HEK293 (cell line): ENCODE measurements at regions not wholly inside any gene's neighbourhood (a gene's known extent, or its start where the extent isn't known, plus 50 kb on each side); places are given as distances from the start of the nearest gene placed in this dataset.

Source experiments
- CTCF ChIA-PET: fragments of 350-600 bp; formaldehyde crosslinking; extraction: SDS; loops from one replicate; lab custom pipeline; 2021; ENCODE audit warnings: antibody characterized with exemption; lab: Yijun Ruan, JAX
- POLR2A ChIA-PET: fragments of 300-600 bp; formaldehyde crosslinking; extraction: SDS; loops from one replicate; lab custom pipeline; 2020; ENCODE audit warnings: antibody characterized with exemption, inconsistent platforms; lab: Yijun Ruan, JAX
- H3K27ac ChIP-seq: fragments of 200-500 bp; sonication (Bioruptor generic); 2 replicates; pipeline ENCODE4 v1.5.1; 2014; ENCODE audit warnings: low read depth, low read length, control low read depth, inconsistent platforms; ENCODE audit errors: extremely low read depth
- H3K36me3 ChIP-seq, 2 experiments: fragments of 200-500 bp in 1 of 2; sonication (Bioruptor generic) in 1 of 2; 1 replicate in 1 of 2; 2 replicates in 1 of 2; pipeline ENCODE4 v1.5.1; 2014 to 2017; ENCODE audit warnings: inconsistent platforms in 2 of 2, low read length in 2 of 2; ENCODE audit not compliant: control insufficient read depth in 2 of 2, insufficient read depth in 1 of 2
- H3K4me1 ChIP-seq: fragments of 200-500 bp; sonication (Bioruptor generic); 2 replicates; pipeline ENCODE4 v1.5.1; 2014; ENCODE audit warnings: mild to moderate bottlenecking, low read length, inconsistent platforms; ENCODE audit not compliant: control insufficient read depth, insufficient read depth
- H3K4me3 ChIP-seq: 2 replicates; pipeline ENCODE4 v1.5.1; 2011; ENCODE audit warnings: low read depth, mild to moderate bottlenecking, control low read depth, low read length, moderate library complexity
- H3K9me3 ChIP-seq: fragments of 200-500 bp; sonication (Bioruptor generic); 2 replicates; pipeline ENCODE4 v1.5.1; 2014; ENCODE audit warnings: low read depth, low read length, inconsistent platforms; ENCODE audit not compliant: control insufficient read depth, insufficient read depth
- GLI4 ChIP-seq: fragments of 450-650 bp; formaldehyde crosslinking; IDR thresholded peaks from 2 replicates; pipeline ENCODE4 v1.5.1; 2016; ENCODE audit warnings: missing biosample characterization, missing genetic modification characterization
- HOXA7 ChIP-seq: sonication (generic); formaldehyde crosslinking; IDR thresholded peaks from 2 replicates; pipeline ENCODE4 v1.8.1; 2022; ENCODE audit warnings: missing genetic modification reagents, borderline replicate concordance
- RBAK ChIP-seq: fragments of 450-650 bp; formaldehyde crosslinking; IDR thresholded peaks from 2 replicates; pipeline ENCODE4 v1.5.1; 2016; ENCODE audit warnings: missing biosample characterization, missing genetic modification characterization
- REPIN1 ChIP-seq: fragments of 450-650 bp; formaldehyde crosslinking; IDR thresholded peaks from 2 replicates; pipeline ENCODE4 v1.5.1; 2017; ENCODE audit warnings: missing biosample characterization, missing genetic modification characterization, low read depth
- SCRT1 ChIP-seq: fragments of 450-650 bp; formaldehyde crosslinking; IDR thresholded peaks from 2 replicates; pipeline ENCODE4 v1.5.1; 2016; ENCODE audit warnings: missing biosample characterization, missing genetic modification characterization, borderline replicate concordance
- SETDB1 ChIP-seq: IDR thresholded peaks from one replicate; pipeline ENCODE4 v1.6.1; 2017; ENCODE audit warnings: mild to moderate bottlenecking, low read length, moderate library complexity, mixed read lengths; ENCODE audit not compliant: insufficient read length
- TCF7L2 ChIP-seq: IDR thresholded peaks from 2 replicates; pipeline ENCODE4 v1.6.1; 2011; ENCODE audit warnings: low read depth, mild to moderate bottlenecking, inconsistent platforms, low read length, moderate library complexity, borderline replicate concordance
- WT1 ChIP-seq: fragments of 450-650 bp; formaldehyde crosslinking; IDR thresholded peaks from 2 replicates; pipeline ENCODE4 v1.5.1; 2016; ENCODE audit warnings: missing biosample characterization, missing genetic modification characterization
- ZBTB11 ChIP-seq: fragments of 450-650 bp; formaldehyde crosslinking; conservative IDR thresholded peaks from 2 replicates; pipeline ENCODE4 v1.5.1; 2016; ENCODE audit warnings: low read depth, missing biosample characterization, missing genetic modification characterization
- ZNF114 ChIP-seq: fragments of 450-650 bp; formaldehyde crosslinking; IDR thresholded peaks from 2 replicates; pipeline ENCODE4 v1.5.0; 2017; ENCODE audit warnings: missing biosample characterization, missing genetic modification characterization
- ZNF146 ChIP-seq: fragments of 450-650 bp; formaldehyde crosslinking; IDR thresholded peaks from 2 replicates; pipeline ENCODE4 v1.5.1; 2016; ENCODE audit warnings: missing biosample characterization, missing genetic modification characterization
- ZNF157 ChIP-seq: fragments of 450-650 bp; formaldehyde crosslinking; IDR thresholded peaks from 2 replicates; pipeline ENCODE4 v1.5.1; 2016; ENCODE audit warnings: missing biosample characterization, missing genetic modification characterization
- ZNF16 ChIP-seq: fragments of 450-650 bp; formaldehyde crosslinking; IDR thresholded peaks from 2 replicates; pipeline ENCODE4 v1.5.1; 2016; ENCODE audit warnings: low read depth, missing biosample characterization, missing genetic modification characterization
- ZNF302 ChIP-seq: fragments of 450-650 bp; formaldehyde crosslinking; IDR thresholded peaks from 2 replicates; pipeline ENCODE4 v1.5.1; 2016; ENCODE audit warnings: missing biosample characterization, missing genetic modification characterization, low read depth
- ZNF423 ChIP-seq: fragments of 450-650 bp; formaldehyde crosslinking; IDR thresholded peaks from 2 replicates; pipeline ENCODE4 v1.5.1; 2016; ENCODE audit warnings: missing biosample characterization, missing genetic modification characterization
- ZNF426 ChIP-seq: fragments of 450-650 bp; formaldehyde crosslinking; IDR thresholded peaks from 2 replicates; pipeline ENCODE4 v1.5.1; 2017; ENCODE audit warnings: missing biosample characterization, missing genetic modification characterization, mild to moderate bottlenecking, inconsistent platforms, moderate library complexity
- ZNF433 ChIP-seq: fragments of 450-650 bp; formaldehyde crosslinking; IDR thresholded peaks from 2 replicates; pipeline ENCODE4 v1.5.1; 2016; ENCODE audit warnings: missing biosample characterization, missing genetic modification characterization, low read depth
- ZNF473 ChIP-seq: fragments of 450-650 bp; formaldehyde crosslinking; IDR thresholded peaks from 2 replicates; pipeline ENCODE4 v1.5.1; 2017; ENCODE audit warnings: missing biosample characterization, missing genetic modification characterization
- ZNF501 ChIP-seq: fragments of 450-650 bp; formaldehyde crosslinking; IDR thresholded peaks from 2 replicates; pipeline ENCODE4 v1.5.1; 2016; ENCODE audit warnings: missing biosample characterization, missing genetic modification characterization
- ZNF558 ChIP-seq: fragments of 450-650 bp; formaldehyde crosslinking; IDR thresholded peaks from 2 replicates; pipeline ENCODE4 v1.5.1; 2016; ENCODE audit warnings: missing biosample characterization, missing genetic modification characterization
- ZNF610 ChIP-seq: fragments of 450-650 bp; formaldehyde crosslinking; IDR thresholded peaks from 2 replicates; pipeline ENCODE4 v1.5.1; 2016; ENCODE audit warnings: missing biosample characterization, missing genetic modification characterization, borderline replicate concordance
- ZNF660 ChIP-seq: fragments of 450-650 bp; IDR thresholded peaks from 2 replicates; pipeline ENCODE4 v1.5.1; 2018; ENCODE audit warnings: missing biosample characterization, mild to moderate bottlenecking, missing genetic modification characterization
- ZNF664 ChIP-seq: fragments of 450-650 bp; formaldehyde crosslinking; IDR thresholded peaks from 2 replicates; pipeline ENCODE4 v1.5.1; 2016; ENCODE audit warnings: missing biosample characterization, missing genetic modification characterization
- ZNF701 ChIP-seq: fragments of 450-650 bp; formaldehyde crosslinking; IDR thresholded peaks from 2 replicates; pipeline ENCODE4 v1.5.1; 2016; ENCODE audit warnings: missing biosample characterization, missing genetic modification characterization
- TF ChIP-seq, protein P1 (sequence below): fragments of 450-650 bp; formaldehyde crosslinking; IDR thresholded peaks from 2 replicates; pipeline ENCODE4 v1.5.1; 2016; ENCODE audit warnings: missing biosample characterization, missing genetic modification characterization
- TF ChIP-seq, protein P2 (sequence below): fragments of 450-650 bp; formaldehyde crosslinking; IDR thresholded peaks from 2 replicates; pipeline ENCODE4 v1.5.1; 2016; ENCODE audit warnings: missing biosample characterization, missing genetic modification characterization

DNA sequence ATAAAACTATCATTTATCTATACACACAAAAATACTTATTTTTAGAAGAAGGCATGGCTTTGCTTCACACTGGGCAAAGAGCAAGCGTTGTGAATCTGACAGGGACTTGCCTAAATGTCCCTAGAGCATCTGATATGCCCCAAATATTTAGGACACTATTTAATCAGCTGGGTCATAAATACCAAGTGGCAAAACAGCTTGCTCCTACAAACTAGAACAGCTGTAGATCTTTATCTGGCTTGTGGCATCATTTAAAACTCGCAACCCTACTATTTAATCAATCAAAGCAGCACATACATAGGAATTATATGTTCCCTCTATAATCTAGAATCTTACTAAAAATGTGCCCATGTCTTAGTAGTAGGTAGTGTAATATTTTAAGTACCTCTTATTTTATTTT is 999.5 kb downstream of the JRKL start:
- Histone ChIP-seq H3K4me3 (no peak overlapping the region), H3K36me3 (no peaks in the 10 kb centered on the region), H3K4me1 (no peaks in the 10 kb centered on the region), H3K9me3 (no peaks in the 10 kb centered on the region), H3K27ac (no peak overlapping the region)
- CTCF ChIA-PET: no interaction called here
- POLR2A ChIA-PET: no interaction called here
- TF ChIP-seq, protein P1, sequence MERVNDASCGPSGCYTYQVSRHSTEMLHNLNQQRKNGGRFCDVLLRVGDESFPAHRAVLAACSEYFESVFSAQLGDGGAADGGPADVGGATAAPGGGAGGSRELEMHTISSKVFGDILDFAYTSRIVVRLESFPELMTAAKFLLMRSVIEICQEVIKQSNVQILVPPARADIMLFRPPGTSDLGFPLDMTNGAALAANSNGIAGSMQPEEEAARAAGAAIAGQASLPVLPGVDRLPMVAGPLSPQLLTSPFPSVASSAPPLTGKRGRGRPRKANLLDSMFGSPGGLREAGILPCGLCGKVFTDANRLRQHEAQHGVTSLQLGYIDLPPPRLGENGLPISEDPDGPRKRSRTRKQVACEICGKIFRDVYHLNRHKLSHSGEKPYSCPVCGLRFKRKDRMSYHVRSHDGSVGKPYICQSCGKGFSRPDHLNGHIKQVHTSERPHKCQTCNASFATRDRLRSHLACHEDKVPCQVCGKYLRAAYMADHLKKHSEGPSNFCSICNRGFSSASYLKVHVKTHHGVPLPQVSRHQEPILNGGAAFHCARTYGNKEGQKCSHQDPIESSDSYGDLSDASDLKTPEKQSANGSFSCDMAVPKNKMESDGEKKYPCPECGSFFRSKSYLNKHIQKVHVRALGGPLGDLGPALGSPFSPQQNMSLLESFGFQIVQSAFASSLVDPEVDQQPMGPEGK (tag by site-specific recombination): no peak
- TF ChIP-seq ZNF701 (tag by site-specific recombination) (no peak), SETDB1 (no peak), ZNF610 (tag by site-specific recombination) (no peak), ZNF302 (tag by site-specific recombination) (no peak), ZNF16 (tag by site-specific recombination) (no peak), SCRT1 (tag by site-specific recombination) (no peak), REPIN1 (tag by site-specific recombination) (no peak), HOXA7 (CRISPR knock-in tag) (no peak), WT1 (tag by site-specific recombination) (no peak), ZNF157 (tag by site-specific recombination) (no peak), ZNF660 (tag by site-specific recombination) (no peak), ZNF114 (tag by site-specific recombination) (no peak)

DNA sequence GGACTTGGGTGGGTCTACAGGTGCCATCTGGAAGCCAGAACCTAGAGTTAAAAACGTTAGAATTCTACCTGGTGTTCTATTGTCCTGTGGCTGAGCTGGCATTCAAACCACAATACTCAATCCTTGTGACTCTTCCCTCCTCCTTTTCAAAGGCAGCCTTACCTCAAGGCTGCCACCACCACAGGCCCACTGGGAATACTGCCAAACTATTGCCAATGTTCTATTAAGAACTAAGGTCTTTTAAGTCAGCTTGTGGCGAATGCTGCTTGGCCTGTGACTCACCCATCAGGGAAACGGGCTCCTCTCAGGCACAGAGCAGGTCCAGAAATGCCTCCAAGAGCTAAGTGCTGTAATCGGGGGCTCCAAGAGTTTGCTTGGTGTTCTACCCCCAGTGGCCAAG is 1008.4 kb downstream of the JRKL start:
- TF ChIP-seq ZNF501 (tag by site-specific recombination) (no peak), ZNF426 (tag by site-specific recombination) (no peak), GLI4 (tag by site-specific recombination) (no peak), ZNF664 (tag by site-specific recombination) (no peak), ZNF558 (no peak), ZNF473 (tag by site-specific recombination) (no peak), RBAK (tag by site-specific recombination) (no peak), ZBTB11 (no peak), ZNF423 (tag by site-specific recombination) (no peak), ZNF146 (tag by site-specific recombination) (no peak), TCF7L2 (no peak), ZNF433 (no peak)
- TF ChIP-seq, protein P2, sequence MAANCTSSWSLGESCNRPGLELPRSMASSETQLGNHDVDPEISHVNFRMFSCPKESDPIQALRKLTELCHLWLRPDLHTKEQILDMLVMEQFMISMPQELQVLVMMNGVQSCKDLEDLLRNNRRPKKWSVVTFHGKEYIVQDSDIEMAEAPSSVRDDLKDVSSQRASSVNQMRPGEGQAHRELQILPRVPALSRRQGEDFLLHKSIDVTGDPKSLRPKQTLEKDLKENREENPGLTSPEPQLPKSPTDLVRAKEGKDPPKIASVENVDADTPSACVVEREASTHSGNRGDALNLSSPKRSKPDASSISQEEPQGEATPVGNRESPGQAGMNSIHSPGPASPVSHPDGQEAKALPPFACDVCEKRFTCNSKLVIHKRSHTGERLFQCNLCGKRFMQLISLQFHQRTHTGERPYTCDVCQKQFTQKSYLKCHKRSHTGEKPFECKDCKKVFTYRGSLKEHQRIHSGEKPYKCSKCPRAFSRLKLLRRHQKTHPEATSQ: no peak
- CTCF ChIA-PET: no interaction called here
- Histone ChIP-seq H3K36me3 (no peaks in the 10 kb centered on the region), H3K27ac (no peak overlapping the region), H3K4me3 (no peak overlapping the region), H3K4me1 (no peaks in the 10 kb centered on the region), H3K9me3 (no peaks in the 10 kb centered on the region)
- POLR2A ChIA-PET: no interaction called here
